GM23248 (cell line): ENCODE measurements at regions not wholly inside any gene's neighbourhood (a gene's known extent, or its start where the extent isn't known, plus 50 kb on each side); places are given as distances from the start of the nearest gene placed in this dataset.

Source experiments
- EZH2 ChIP-seq: fragments of 200-600 bp; sonication (generic); IDR thresholded peaks from 2 replicates; pipeline ENCODE4 v1.6.1; 2018; ENCODE audit warnings: antibody characterized with exemption, mild to moderate bottlenecking; ENCODE audit not compliant: insufficient read depth, poor library complexity, severe bottlenecking
- EZH2phosphoT487 ChIP-seq: fragments of 200-600 bp; sonication (generic); IDR thresholded peaks from 2 replicates; pipeline ENCODE4 v1.6.1; 2018; ENCODE audit warnings: antibody characterized with exemption, moderate library complexity, mild to moderate bottlenecking, low read depth; ENCODE audit not compliant: insufficient read depth

- TF ChIP-seq EZH2phosphoT487 (no peak), EZH2 (no peak)
Observed at GRCh38 chr7:17722798-17723197, 217.5 kb downstream of the SNX13 start.
